ENCODE measurements at regions not wholly inside any gene's neighbourhood (a gene's known extent, or its start where the extent isn't known, plus 50 kb on each side); places are given as distances from the start of the nearest gene placed in this dataset.

DNA sequence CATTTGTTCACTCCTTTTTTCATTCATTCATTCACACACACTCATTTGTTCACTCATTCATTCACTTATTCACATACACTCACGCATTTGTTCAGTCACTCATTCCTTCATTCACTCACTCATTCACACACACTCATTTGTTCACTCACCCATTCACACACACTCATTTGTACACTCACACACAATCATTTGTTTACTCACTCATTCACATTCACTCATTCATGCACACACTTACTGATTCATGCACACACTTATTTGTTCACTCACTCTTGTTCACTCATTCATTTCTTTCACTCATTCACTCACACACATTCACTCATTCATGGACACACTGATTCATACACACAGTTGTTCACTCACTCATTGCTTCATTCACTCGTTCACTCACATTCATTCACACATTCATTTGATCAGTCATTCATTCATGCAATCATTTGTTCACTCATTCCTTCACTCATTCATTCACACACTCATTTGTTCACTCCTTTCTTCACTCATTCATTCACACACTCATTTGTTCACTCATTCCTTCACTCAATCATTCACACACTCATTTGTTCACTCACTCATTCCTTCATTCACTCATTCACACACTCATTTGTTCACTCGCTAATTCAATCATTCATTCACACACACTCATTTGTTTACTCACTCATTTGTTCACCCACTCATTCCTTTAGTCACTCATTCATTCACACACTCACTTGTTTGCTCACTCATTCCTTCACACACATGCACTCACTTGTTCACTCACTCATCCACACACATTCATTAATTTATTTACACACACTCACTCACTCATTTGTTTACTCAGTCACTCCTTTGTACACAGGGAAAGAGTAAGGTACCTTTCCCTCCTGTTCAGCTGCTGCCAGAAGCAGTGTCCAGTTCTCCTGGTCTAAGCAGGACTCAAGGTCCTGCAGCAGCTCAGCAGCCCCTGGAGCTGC, 50.7 kb upstream of the BHLHE23 start (continued):
- TF ChIP-seq, protein P1, sequence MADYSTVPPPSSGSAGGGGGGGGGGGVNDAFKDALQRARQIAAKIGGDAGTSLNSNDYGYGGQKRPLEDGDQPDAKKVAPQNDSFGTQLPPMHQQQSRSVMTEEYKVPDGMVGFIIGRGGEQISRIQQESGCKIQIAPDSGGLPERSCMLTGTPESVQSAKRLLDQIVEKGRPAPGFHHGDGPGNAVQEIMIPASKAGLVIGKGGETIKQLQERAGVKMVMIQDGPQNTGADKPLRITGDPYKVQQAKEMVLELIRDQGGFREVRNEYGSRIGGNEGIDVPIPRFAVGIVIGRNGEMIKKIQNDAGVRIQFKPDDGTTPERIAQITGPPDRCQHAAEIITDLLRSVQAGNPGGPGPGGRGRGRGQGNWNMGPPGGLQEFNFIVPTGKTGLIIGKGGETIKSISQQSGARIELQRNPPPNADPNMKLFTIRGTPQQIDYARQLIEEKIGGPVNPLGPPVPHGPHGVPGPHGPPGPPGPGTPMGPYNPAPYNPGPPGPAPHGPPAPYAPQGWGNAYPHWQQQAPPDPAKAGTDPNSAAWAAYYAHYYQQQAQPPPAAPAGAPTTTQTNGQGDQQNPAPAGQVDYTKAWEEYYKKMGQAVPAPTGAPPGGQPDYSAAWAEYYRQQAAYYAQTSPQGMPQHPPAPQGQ (CRISPR knock-in tag; IDR thresholded peaks at IDR 0.05; ENCODE audit: borderline replicate concordance): no peak
- no peak for TF ChIP-seq KMT2A (CRISPR knock-in tag; IDR thresholded peaks at IDR 0.05)
- no peak for TF ChIP-seq PHF8 (CRISPR knock-in tag; IDR thresholded peaks at IDR 0.05)
- TF ChIP-seq ZNF251 (CRISPR knock-in tag; IDR thresholded peaks at IDR 0.05): 0 out of 2 replicates have a peak, but pooled peaks have one; percentile 31
- no peak for TF ChIP-seq MLLT10 (CRISPR knock-in tag; IDR thresholded peaks at IDR 0.05)
- TF ChIP-seq CBX1 (IDR thresholded peaks at IDR 0.05; ENCODE audit: low read depth): no peak
- TF ChIP-seq, protein P2, sequence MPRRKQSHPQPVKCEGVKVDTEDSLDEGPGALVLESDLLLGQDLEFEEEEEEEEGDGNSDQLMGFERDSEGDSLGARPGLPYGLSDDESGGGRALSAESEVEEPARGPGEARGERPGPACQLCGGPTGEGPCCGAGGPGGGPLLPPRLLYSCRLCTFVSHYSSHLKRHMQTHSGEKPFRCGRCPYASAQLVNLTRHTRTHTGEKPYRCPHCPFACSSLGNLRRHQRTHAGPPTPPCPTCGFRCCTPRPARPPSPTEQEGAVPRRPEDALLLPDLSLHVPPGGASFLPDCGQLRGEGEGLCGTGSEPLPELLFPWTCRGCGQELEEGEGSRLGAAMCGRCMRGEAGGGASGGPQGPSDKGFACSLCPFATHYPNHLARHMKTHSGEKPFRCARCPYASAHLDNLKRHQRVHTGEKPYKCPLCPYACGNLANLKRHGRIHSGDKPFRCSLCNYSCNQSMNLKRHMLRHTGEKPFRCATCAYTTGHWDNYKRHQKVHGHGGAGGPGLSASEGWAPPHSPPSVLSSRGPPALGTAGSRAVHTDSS (CRISPR knock-in tag; conservative IDR thresholded peaks at IDR 0.05): no peak
- TF ChIP-seq FOXK2 (IDR thresholded peaks at IDR 0.05): peak; percentile 36; the same call in 1 of the 2 replicates
- 0 out of 2 replicates have a peak, but pooled peaks have one; percentile 4 for TF ChIP-seq SP1 (IDR thresholded peaks at IDR 0.05)
- TF ChIP-seq SP1 (CRISPR knock-in tag; IDR thresholded peaks at IDR 0.05): no peak
- no peak for TF ChIP-seq SSRP1 (CRISPR knock-in tag; IDR thresholded peaks at IDR 0.05)
- no peak for TF ChIP-seq ZNF446 (CRISPR knock-in tag; IDR thresholded peaks at IDR 0.05)
- TF ChIP-seq ATF7 (IDR thresholded peaks at IDR 0.05): peak; percentile 10; the same call in 1 of the 2 replicates
- no peak for TF ChIP-seq ATF7 (CRISPR knock-in tag; IDR thresholded peaks at IDR 0.05)
- TF ChIP-seq ZNF841 (CRISPR knock-in tag; IDR thresholded peaks at IDR 0.05; ENCODE audit: borderline replicate concordance): peak; percentile 51; the same call in 1 of the 2 replicates
- peak; percentile 59; the same call in 1 of the 2 replicates for TF ChIP-seq JUNB (CRISPR knock-in tag; IDR thresholded peaks at IDR 0.05; ENCODE audit: borderline replicate concordance)
- TF ChIP-seq, protein P3, sequence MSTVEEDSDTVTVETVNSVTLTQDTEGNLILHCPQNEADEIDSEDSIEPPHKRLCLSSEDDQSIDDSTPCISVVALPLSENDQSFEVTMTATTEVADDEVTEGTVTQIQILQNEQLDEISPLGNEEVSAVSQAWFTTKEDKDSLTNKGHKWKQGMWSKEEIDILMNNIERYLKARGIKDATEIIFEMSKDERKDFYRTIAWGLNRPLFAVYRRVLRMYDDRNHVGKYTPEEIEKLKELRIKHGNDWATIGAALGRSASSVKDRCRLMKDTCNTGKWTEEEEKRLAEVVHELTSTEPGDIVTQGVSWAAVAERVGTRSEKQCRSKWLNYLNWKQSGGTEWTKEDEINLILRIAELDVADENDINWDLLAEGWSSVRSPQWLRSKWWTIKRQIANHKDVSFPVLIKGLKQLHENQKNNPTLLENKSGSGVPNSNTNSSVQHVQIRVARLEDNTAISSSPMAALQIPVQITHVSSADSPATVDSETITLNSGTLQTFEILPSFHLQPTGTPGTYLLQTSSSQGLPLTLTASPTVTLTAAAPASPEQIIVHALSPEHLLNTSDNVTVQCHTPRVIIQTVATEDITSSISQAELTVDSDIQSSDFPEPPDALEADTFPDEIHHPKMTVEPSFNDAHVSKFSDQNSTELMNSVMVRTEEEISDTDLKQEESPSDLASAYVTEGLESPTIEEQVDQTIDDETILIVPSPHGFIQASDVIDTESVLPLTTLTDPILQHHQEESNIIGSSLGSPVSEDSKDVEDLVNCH (CRISPR knock-in tag; IDR thresholded peaks at IDR 0.05): no peak
- TF ChIP-seq ZNF563 (CRISPR knock-in tag; IDR thresholded peaks at IDR 0.05): no peak
- TF ChIP-seq TOPORS (CRISPR knock-in tag; IDR thresholded peaks at IDR 0.05): no peak
- TF ChIP-seq ZNF232 (CRISPR knock-in tag; IDR thresholded peaks at IDR 0.05; ENCODE audit: borderline replicate concordance): no peak
- TF ChIP-seq, protein P4, sequence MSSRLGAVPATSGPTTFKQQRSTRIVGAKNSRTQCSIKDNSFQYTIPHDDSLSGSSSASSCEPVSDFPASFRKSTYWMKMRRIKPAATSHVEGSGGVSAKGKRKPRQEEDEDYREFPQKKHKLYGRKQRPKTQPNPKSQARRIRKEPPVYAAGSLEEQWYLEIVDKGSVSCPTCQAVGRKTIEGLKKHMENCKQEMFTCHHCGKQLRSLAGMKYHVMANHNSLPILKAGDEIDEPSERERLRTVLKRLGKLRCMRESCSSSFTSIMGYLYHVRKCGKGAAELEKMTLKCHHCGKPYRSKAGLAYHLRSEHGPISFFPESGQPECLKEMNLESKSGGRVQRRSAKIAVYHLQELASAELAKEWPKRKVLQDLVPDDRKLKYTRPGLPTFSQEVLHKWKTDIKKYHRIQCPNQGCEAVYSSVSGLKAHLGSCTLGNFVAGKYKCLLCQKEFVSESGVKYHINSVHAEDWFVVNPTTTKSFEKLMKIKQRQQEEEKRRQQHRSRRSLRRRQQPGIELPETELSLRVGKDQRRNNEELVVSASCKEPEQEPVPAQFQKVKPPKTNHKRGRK (CRISPR knock-in tag; IDR thresholded peaks at IDR 0.05): 0 out of 2 replicates have a peak, but pooled peaks have one; percentile 73
- no peak for TF ChIP-seq ZNF83 (CRISPR knock-in tag; IDR thresholded peaks at IDR 0.05; ENCODE audit: borderline replicate concordance)
- TF ChIP-seq ZC3H13 (CRISPR knock-in tag; IDR thresholded peaks at IDR 0.05): peak; percentile 45; the same call in 1 of the 2 replicates
- no peak for TF ChIP-seq ZNF329 (CRISPR knock-in tag; IDR thresholded peaks at IDR 0.05; ENCODE audit: low read depth)

All from HepG2 (cell line).